Tibial artery (tissue), 4 donors: ENCODE measurements at regions not wholly inside any gene's neighbourhood (a gene's known extent, or its start where the extent isn't known, plus 50 kb on each side); places are given as distances from the start of the nearest gene placed in this dataset.

Source experiments
- DNase-seq, 2 donors: peaks; one replicate each; pipeline ENCODE4 v3.0.0-alpha.2; 2019
- H3K27ac ChIP-seq, 2 donors: fragments of 200-600 bp; sonication (generic) in 1 of 2; 1 replicate in 1 of 2; 2 replicates in 1 of 2; pipeline ENCODE4 v1.5.1; 2018 to 2019; ENCODE audit warnings: mild to moderate bottlenecking in 1 of 2
- H3K27me3 ChIP-seq, 2 donors: fragments of 200-600 bp; sonication (generic) in 1 of 2; one replicate each; pipeline versions ENCODE4 v1.5.1 to v1.6.0; 2016 to 2019
- H3K36me3 ChIP-seq, 3 donors: fragments of 200-600 bp; sonication (generic) in 2 of 3; one replicate each; pipeline ENCODE4 v1.5.1; 2016 to 2019; ENCODE audit warnings: mild to moderate bottlenecking in 2 of 3
- H3K4me1 ChIP-seq, 4 donors: fragments of 200-600 bp; sonication (generic) in 2 of 4; 1 replicate in 3 of 4; 2 replicates in 1 of 4; pipeline ENCODE4 v1.5.1; 2016 to 2019
- H3K4me3 ChIP-seq, 2 donors: fragments of 200-600 bp; sonication (generic) in 1 of 2; 1 replicate in 1 of 2; 2 replicates in 1 of 2; pipeline ENCODE4 v1.5.1; 2018 to 2019; ENCODE audit warnings: mild to moderate bottlenecking in 2 of 2
- H3K9me3 ChIP-seq, 3 donors: fragments of 200-600 bp; sonication (generic) in 1 of 3; one replicate each; pipeline ENCODE4 v1.5.1; 2016 to 2019
- CTCF ChIP-seq, 2 experiments: fragments of 200-600 bp in 1 of 2; fragments of 450-650 bp in 1 of 2; IDR thresholded peaks; one replicate each; pipeline ENCODE4 v1.5.1; 2017 to 2019; ENCODE audit warnings: antibody characterized with exemption in 2 of 2, mild to moderate bottlenecking in 1 of 2, moderate library complexity in 1 of 2
- intact Hi-C: fragments of 100-400 bp; cut with DNase I; formaldehyde crosslinking; loops from one replicate; pipeline ENCODE4 v1.15.0; 2023; ENCODE audit warnings: low total_unique reads

GRCh38 chr1:87739704-87740103 is 411.0 kb downstream of the LMO4 start:
- no peak for DNase-seq
- TF ChIP-seq CTCF (IDR thresholded peaks at IDR 0.05): no peak
- Histone ChIP-seq H3K27me3 (no peaks in the 10 kb centered on the region), H3K36me3 (no peaks in the 10 kb centered on the region), H3K4me3 (no peak overlapping the region), H3K4me1 (no peaks in the 10 kb centered on the region), H3K9me3 (no peaks in the 10 kb centered on the region), H3K27ac (no peak overlapping the region)
- intact Hi-C loops: no loop called here

- Histone ChIP-seq H3K9me3 (no peaks in the 10 kb centered on the region), H3K27ac (no peak overlapping the region), H3K4me1 (no peaks in the 10 kb centered on the region), H3K27me3 (no peaks in the 10 kb centered on the region), H3K36me3 (no peaks in the 10 kb centered on the region), H3K4me3 (no peak overlapping the region)
- intact Hi-C loops: no loop called here
- DNase-seq: no peak
- TF ChIP-seq CTCF (IDR thresholded peaks at IDR 0.05): no peak
Observed at GRCh38 chr1:87743256-87743655, 414.6 kb downstream of the LMO4 start.

- Histone ChIP-seq H3K4me3 (no peak overlapping the region), H3K4me1 (no peaks in the 10 kb centered on the region), H3K27ac (no peak overlapping the region), H3K27me3 (no peaks in the 10 kb centered on the region), H3K36me3 (no peaks in the 10 kb centered on the region), H3K9me3 (no peaks in the 10 kb centered on the region)
- intact Hi-C loops: no loop called here
- no peak for DNase-seq
- no peak for TF ChIP-seq CTCF (IDR thresholded peaks at IDR 0.05)
Observed at GRCh38 chr1:87744056-87744455, 415.4 kb downstream of the LMO4 start.

- no peak for TF ChIP-seq CTCF (IDR thresholded peaks at IDR 0.05)
- Histone ChIP-seq H3K9me3 (no peaks in the 10 kb centered on the region), H3K27ac (no peak overlapping the region), H3K4me3 (no peak overlapping the region), H3K27me3 (no peaks in the 10 kb centered on the region), H3K36me3 (no peaks in the 10 kb centered on the region), H3K4me1 (no peaks in the 10 kb centered on the region)
- no peak for DNase-seq
- intact Hi-C loops: no loop called here
Observed at GRCh38 chr1:87744763-87745162, 416.1 kb downstream of the LMO4 start.

GRCh38 chr1:87753366-87753765 is 424.7 kb downstream of the LMO4 start:
- no peak overlapping the region for H3K4me3 ChIP-seq
- no peak for TF ChIP-seq CTCF (IDR thresholded peaks at IDR 0.05)
- intact Hi-C loops: no loop called here
- no peak for DNase-seq
- peaks cover 0 to 6% (median 0%) of the 10 kb centered on the region in 4 donors for H3K4me1 ChIP-seq
- H3K36me3 ChIP-seq: no peaks in the 10 kb centered on the region
- no peak overlapping the region for H3K27ac ChIP-seq
- H3K9me3 ChIP-seq: no peaks in the 10 kb centered on the region
- no peaks in the 10 kb centered on the region for H3K27me3 ChIP-seq

- no peak for TF ChIP-seq CTCF (IDR thresholded peaks at IDR 0.05)
- Histone ChIP-seq H3K36me3 (no peaks in the 10 kb centered on the region), H3K9me3 (no peaks in the 10 kb centered on the region), H3K27me3 (no peaks in the 10 kb centered on the region), H3K27ac (no peak overlapping the region), H3K4me3 (no peak overlapping the region), H3K4me1 (peaks cover 0 to 6% (median 0%) of the 10 kb centered on the region in 4 donors)
- intact Hi-C loops: no loop called here
- DNase-seq: no peak
Observed at GRCh38 chr1:87754139-87754538, 425.5 kb downstream of the LMO4 start.
